ENCODE measurements at regions not wholly inside any gene's neighbourhood (a gene's known extent, or its start where the extent isn't known, plus 50 kb on each side); places are given as distances from the start of the nearest gene placed in this dataset.

DNA sequence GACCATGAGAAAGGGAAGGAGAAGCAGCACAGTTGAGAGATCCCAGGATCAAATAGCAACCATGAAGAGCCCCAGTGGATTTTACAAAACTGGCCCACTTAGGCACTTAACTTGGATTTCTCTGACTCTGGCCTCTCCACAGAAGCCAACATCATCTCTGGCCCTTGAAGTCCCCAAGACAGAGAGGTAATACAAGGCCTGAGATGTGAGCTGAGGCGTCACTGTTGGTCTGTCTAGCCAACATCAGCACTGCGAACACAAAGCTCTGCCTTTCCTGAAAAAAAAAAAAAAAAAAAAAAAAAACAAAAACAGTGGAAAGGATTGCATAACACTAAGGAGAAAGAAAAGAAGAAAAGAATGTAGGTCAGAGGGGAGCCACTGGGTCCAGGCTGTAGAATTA lies 378.3 kb downstream of the BRINP1 start:
- TF ChIP-seq, protein P1, sequence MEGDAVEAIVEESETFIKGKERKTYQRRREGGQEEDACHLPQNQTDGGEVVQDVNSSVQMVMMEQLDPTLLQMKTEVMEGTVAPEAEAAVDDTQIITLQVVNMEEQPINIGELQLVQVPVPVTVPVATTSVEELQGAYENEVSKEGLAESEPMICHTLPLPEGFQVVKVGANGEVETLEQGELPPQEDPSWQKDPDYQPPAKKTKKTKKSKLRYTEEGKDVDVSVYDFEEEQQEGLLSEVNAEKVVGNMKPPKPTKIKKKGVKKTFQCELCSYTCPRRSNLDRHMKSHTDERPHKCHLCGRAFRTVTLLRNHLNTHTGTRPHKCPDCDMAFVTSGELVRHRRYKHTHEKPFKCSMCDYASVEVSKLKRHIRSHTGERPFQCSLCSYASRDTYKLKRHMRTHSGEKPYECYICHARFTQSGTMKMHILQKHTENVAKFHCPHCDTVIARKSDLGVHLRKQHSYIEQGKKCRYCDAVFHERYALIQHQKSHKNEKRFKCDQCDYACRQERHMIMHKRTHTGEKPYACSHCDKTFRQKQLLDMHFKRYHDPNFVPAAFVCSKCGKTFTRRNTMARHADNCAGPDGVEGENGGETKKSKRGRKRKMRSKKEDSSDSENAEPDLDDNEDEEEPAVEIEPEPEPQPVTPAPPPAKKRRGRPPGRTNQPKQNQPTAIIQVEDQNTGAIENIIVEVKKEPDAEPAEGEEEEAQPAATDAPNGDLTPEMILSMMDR (conservative IDR thresholded peaks at IDR 0.05 in 1 of 2, IDR thresholded peaks at IDR 0.05 in 1 of 2; ENCODE audit: extremely low read depth in 1 of 2, insufficient read depth in 1 of 2, low read depth in 1 of 2, low read length in 2 of 2): no peak
- TF ChIP-seq EZH2 (IDR thresholded peaks at IDR 0.05; ENCODE audit: borderline replicate concordance, low read length): no peak
